Fibroblast of villous mesenchyme (primary cell): ENCODE measurements at regions not wholly inside any gene's neighbourhood (a gene's known extent, or its start where the extent isn't known, plus 50 kb on each side); places are given as distances from the start of the nearest gene placed in this dataset.

ENCODE experiments used
- DNase-seq: peaks from one replicate; pipeline ENCODE4 v3.0.0-alpha.2; 2010; ENCODE audit warnings: low read depth
- H3K4me3 ChIP-seq: 2 replicates; pipeline ENCODE4 v1.5.1; 2011; ENCODE audit warnings: low read depth, mild to moderate bottlenecking, low read length
- CTCF ChIP-seq: IDR thresholded peaks from 2 replicates; pipeline ENCODE4 v1.5.1; 2012; ENCODE audit warnings: low read depth, mild to moderate bottlenecking, low read length; ENCODE audit not compliant: insufficient read depth

- no peak overlapping the region for H3K4me3 ChIP-seq
- DNase-seq: no peak
- no peak for TF ChIP-seq CTCF
Measured at GRCh38 chr13:88622362-88622973, 951.3 kb downstream of the SLITRK5 start.

GRCh38 chr13:88623150-88623549 lies 952.0 kb downstream of the SLITRK5 start:
- no peak overlapping the region for H3K4me3 ChIP-seq
- TF ChIP-seq CTCF: no peak
- DNase-seq: no peak

- TF ChIP-seq CTCF: no peak
- H3K4me3 ChIP-seq: no peak overlapping the region
- no peak for DNase-seq
Measured at GRCh38 chr13:88627071-88627470, 955.9 kb downstream of the SLITRK5 start.

DNA sequence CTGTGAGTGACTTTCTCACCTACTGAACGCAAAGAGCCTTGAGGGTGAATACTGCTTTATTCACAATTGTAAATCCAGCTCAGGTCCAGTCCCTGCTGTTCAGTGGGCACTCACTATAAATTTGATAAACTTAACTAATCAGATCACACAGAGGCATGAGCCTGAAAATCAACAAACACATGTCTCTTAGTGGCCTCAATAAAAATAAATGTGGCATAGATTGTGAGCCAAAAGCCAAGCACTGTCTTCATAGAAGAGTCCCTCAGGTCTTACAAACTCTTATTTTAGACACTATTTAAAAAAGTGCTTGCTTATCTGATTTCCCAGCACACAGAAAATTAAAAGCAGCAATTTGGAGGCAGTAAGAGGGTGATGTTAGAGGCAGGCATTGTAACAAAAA lies 957.7 kb downstream of the SLITRK5 start:
- no peak for TF ChIP-seq CTCF

GRCh38 chr13:88637935-88638334 lies 966.8 kb downstream of the SLITRK5 start:
- no peak for TF ChIP-seq CTCF
- H3K4me3 ChIP-seq: no peak overlapping the region
- DNase-seq: no peak

More for the DNA sequence above, 957.7 kb downstream of the SLITRK5 start:
- no peak for DNase-seq
- H3K4me3 ChIP-seq: no peak overlapping the region

DNA sequence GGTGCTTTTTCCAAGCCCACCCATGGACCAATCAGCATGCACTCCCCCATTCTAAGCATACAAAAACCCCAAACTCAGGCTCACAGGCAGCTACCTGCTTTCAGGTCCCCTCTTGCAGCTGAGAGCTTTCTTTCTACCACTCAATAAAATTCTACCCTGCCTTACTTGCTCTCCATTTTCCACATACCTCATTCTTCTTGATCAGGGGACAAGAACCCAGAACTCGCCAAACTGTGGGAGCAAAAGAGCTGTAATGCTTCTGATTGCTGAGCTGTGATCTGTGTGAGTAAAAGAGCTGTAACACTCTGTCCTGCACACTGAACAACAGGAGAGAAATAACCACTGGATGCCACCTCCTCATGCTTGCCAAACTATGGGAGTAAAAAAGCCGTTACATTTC lies 972.1 kb downstream of the SLITRK5 start:
- DNase-seq: no peak
- no peak for TF ChIP-seq CTCF
- H3K4me3 ChIP-seq: no peak overlapping the region
